ENCODE measurements at regions not wholly inside any gene's neighbourhood (a gene's known extent, or its start where the extent isn't known, plus 50 kb on each side); places are given as distances from the start of the nearest gene placed in this dataset.

DNA sequence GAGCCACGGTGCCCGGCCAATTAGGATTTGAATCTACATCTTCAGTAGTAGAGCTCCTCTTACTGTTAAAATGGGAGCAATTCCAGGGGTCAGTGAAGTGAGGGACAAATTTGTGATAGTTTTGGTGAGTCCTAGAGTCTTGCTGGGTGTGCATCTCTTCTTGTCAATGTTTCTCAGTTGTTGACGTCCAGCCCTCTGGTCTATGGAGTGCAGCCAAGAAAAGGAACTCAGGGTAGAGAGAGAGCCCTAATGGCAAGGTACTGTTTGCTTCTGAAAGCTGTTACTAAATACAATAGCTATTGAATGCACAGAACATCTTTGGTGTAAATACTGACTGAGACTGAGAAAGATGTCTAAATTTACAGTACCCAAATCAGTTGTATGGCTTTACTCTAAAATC is 282.5 kb upstream of the SALL1 start:
- H3K9me3 Mint-ChIP-seq = peaks cover 11% of the 10 kb centered on the region

DNA sequence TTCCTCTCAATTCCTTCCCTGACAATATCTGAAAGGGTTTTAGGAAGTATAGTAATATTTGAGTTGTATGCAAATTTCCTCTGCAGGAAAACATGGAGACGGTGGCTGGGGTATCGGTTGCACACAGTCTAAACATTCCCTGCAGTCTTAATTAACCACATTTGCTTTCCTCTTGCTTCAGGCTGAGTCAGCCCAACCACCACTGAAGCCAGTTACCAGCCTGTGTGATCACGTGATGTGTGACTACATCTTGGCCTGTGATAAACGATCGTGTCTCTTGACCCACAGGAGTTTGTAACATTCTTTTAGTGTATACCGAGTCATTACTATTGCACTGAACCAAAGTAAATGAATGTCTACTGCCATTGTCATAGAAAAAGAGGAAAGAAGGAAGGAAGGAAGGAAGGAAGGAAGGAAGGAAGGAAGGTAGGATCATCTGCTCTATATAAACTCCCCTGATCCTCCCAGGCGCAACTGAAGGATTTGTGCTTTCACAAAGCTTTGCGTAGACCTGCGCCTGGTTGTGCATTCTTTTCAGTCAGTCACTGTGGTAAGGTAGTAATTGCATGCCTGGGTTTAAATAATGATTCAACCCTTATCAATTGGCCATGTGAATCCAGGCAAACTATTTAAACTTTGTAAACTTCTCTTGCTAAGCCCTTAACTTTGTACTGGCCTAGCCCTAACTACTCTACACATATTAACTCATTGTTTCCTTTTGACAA is 280.6 kb upstream of the SALL1 start:
- Mint-ChIP-seq H3K4me3 (no peak overlapping the region), H3K27ac (ENCODE audit: low read depth) (no peak overlapping the region), H3K4me1 (no peaks in the 10 kb centered on the region), H3K36me3 (ENCODE audit: insufficient read depth) (no peaks in the 10 kb centered on the region), H3K27me3 (no peaks in the 10 kb centered on the region), H3K9me3 (peaks cover 17% of the 10 kb centered on the region)
- DNase-seq (ENCODE audit: low spot score in 2 of 2) (no peak), ATAC-seq (replicated peaks; ENCODE audit: extremely low read depth, poor library complexity, severe bottlenecking) (no peak)

More for the DNA sequence above, 282.5 kb upstream of the SALL1 start:
- Mint-ChIP-seq H3K36me3 (ENCODE audit: insufficient read depth) (no peaks in the 10 kb centered on the region), H3K4me3 (no peak overlapping the region), H3K27ac (ENCODE audit: low read depth) (no peak overlapping the region), H3K4me1 (no peaks in the 10 kb centered on the region), H3K27me3 (no peaks in the 10 kb centered on the region)
- no peak for DNase-seq (ENCODE audit: low spot score in 2 of 2)
- no peak for ATAC-seq (replicated peaks; ENCODE audit: extremely low read depth, poor library complexity, severe bottlenecking)

DNA sequence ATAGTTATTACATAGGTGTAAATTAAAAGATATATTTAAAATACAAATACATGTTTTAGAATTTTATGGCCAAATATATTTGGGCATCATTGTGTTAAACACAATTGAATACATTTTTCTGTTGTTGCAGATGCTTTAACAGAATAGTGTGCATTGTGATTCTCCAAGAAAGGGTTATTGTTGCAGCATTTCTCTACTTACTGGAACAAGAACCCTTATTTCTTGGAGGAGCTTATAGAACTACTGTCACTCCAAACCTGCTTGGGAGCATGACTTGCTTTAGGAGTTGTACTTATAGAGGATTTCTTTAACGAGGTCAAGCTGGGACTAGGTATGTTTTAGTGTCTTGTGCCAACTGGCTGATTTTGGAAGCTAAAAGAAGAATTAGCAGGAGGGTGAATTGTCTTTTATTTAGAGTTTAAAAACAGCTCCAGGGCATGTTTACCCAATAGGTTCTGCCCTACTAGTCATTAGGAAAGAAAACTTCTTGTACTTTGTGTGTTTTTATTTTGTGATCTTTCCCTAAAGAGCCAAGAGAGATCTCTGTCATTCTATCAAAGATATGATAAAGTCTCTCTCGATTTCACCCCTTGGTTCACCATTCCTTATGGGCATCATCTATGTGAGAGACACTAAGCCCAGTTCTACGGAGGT is 279.8 kb upstream of the SALL1 start:
- H3K27ac Mint-ChIP-seq (ENCODE audit: low read depth) = no peak overlapping the region
- H3K4me1 Mint-ChIP-seq = no peaks in the 10 kb centered on the region
- no peak overlapping the region for H3K4me3 Mint-ChIP-seq
- ATAC-seq (replicated peaks; ENCODE audit: extremely low read depth, poor library complexity, severe bottlenecking) (no peak), DNase-seq (ENCODE audit: low spot score in 2 of 2) (no peak)
- no peaks in the 10 kb centered on the region for H3K36me3 Mint-ChIP-seq (ENCODE audit: insufficient read depth)
- H3K9me3 Mint-ChIP-seq = peaks cover 17% of the 10 kb centered on the region
- H3K27me3 Mint-ChIP-seq = no peaks in the 10 kb centered on the region

DNA sequence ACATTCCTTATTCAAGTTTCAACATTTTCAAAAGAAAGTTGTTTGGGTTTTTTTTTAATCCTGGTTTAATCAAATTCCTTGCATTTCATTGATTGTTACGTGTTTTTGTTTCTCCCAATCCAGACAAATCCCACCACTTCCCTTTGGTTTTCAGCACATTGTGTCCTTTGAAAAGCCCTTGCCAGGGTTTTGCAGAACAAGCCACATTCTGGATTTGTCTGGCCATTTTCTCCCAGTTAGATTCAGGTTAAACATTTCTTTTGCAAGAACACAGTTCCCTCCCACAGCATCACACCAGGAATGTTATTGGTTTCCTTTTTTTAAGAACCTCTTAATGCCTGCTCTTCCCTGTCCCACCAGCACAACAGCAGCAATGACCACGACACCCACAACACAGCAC is 278.0 kb upstream of the SALL1 start:
- no peaks in the 10 kb centered on the region for H3K27me3 Mint-ChIP-seq
- no peaks in the 10 kb centered on the region for H3K36me3 Mint-ChIP-seq (ENCODE audit: insufficient read depth)
- H3K27ac Mint-ChIP-seq (ENCODE audit: low read depth) = no peak overlapping the region
- no peak for DNase-seq (ENCODE audit: low spot score in 2 of 2)
- ATAC-seq (replicated peaks; ENCODE audit: extremely low read depth, poor library complexity, severe bottlenecking) = no peak
- no peak overlapping the region for H3K4me3 Mint-ChIP-seq
- H3K9me3 Mint-ChIP-seq = peaks cover 17% of the 10 kb centered on the region
- no peaks in the 10 kb centered on the region for H3K4me1 Mint-ChIP-seq

DNA sequence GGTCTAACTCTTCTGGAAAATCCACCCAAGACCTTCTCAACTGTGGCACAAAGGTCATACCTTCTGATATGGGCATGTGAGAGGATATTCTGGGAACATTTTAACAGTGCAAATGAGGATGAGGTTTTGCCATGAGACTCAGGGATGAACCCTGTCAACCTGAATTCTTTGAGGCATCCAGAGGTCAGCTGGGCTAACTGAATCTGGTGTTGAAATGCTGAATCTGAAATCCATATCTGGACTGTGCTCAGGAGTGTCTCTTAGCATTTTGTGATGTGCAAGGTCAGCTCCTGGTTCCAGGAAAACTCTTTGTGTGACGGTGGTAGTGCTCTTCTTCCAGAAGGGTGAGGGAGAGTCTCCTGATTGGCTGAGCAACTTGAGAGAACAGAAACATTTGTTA is 276.0 kb upstream of the SALL1 start:
- DNase-seq (ENCODE audit: low spot score in 2 of 2) (no peak), ATAC-seq (replicated peaks; ENCODE audit: extremely low read depth, poor library complexity, severe bottlenecking) (no peak)
- Mint-ChIP-seq H3K36me3 (ENCODE audit: insufficient read depth) (no peaks in the 10 kb centered on the region), H3K4me3 (no peak overlapping the region), H3K27me3 (no peaks in the 10 kb centered on the region), H3K4me1 (no peaks in the 10 kb centered on the region), H3K9me3 (peaks cover 22% of the 10 kb centered on the region), H3K27ac (ENCODE audit: low read depth) (no peak overlapping the region)

DNA sequence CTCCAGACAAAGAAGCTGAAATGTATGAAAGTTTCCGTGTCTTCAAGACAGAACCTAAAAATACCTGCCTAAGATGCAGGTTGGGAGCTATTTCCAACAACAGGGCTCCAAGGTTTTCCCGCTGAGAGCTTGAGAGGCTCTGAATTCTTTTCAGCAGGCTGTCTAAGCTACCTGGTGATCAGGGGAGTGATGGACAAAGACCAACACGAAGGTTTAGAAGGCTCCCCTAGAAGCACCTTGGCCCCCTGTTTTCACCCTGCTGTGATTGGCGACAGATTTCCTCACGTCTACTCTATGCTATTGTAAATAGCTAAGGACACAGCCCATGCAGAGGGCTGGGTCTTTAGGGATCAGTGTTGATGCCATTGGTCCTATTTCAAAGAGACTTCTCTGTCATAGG is 275.2 kb upstream of the SALL1 start:
- Mint-ChIP-seq H3K27me3 (no peaks in the 10 kb centered on the region), H3K36me3 (ENCODE audit: insufficient read depth) (no peaks in the 10 kb centered on the region), H3K4me3 (no peak overlapping the region), H3K27ac (ENCODE audit: low read depth) (no peak overlapping the region), H3K9me3 (peaks cover 17% of the 10 kb centered on the region), H3K4me1 (no peaks in the 10 kb centered on the region)
- no peak for DNase-seq (ENCODE audit: low spot score in 2 of 2)
- ATAC-seq (replicated peaks; ENCODE audit: extremely low read depth, poor library complexity, severe bottlenecking) = no peak

DNA sequence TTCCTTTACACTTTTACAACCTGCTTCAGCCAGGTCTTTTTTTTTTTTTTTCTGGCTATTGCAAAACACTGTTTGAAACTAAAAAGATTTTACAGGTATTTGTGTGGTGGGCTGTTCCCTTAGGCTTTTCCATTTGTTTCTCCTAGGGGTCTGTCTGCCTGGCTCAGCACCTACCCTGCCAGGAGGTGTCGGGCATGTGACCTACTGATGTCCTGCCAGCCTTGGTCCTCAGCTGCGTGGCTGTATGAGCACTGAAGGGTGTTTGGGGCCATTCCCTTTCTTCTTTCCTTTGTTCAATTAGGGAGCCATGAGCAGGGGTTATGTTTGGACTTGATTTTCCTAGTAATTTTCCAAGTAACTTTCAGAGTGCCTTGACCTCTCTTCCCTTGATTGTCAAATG is 269.2 kb upstream of the SALL1 start:
- no peak overlapping the region for H3K4me3 Mint-ChIP-seq
- no peak overlapping the region for H3K27ac Mint-ChIP-seq (ENCODE audit: low read depth)
- H3K9me3 Mint-ChIP-seq = peaks cover 10% of the 10 kb centered on the region
- ATAC-seq (replicated peaks; ENCODE audit: extremely low read depth, poor library complexity, severe bottlenecking) = no peak
- no peak for DNase-seq (ENCODE audit: low spot score in 2 of 2)
- no peaks in the 10 kb centered on the region for H3K36me3 Mint-ChIP-seq (ENCODE audit: insufficient read depth)
- no peaks in the 10 kb centered on the region for H3K27me3 Mint-ChIP-seq
- no peaks in the 10 kb centered on the region for H3K4me1 Mint-ChIP-seq

DNA sequence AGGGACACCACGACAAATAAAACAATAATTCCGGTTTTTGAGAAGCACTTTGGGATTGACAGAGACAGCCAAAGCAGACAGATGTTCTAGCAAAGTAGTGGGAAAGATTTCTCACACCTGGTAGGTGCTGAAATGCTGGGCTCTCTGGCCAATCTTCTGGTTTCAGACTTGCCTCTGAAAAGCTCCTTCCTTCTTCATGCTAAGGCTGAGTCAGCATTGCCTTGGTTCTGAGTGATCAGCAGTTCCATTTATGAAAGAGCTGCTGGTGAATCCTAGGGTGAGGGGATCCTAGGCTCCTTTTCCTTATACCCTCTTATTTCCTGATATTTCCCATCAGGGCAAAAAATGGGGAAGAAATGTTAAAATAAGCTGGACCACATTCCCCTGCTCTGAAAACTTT is 268.7 kb upstream of the SALL1 start:
- Mint-ChIP-seq H3K4me3 (no peak overlapping the region), H3K36me3 (ENCODE audit: insufficient read depth) (no peaks in the 10 kb centered on the region), H3K27ac (ENCODE audit: low read depth) (no peak overlapping the region), H3K27me3 (no peaks in the 10 kb centered on the region), H3K4me1 (no peaks in the 10 kb centered on the region), H3K9me3 (peaks cover 10% of the 10 kb centered on the region)
- no peak for DNase-seq (ENCODE audit: low spot score in 2 of 2)
- ATAC-seq (replicated peaks; ENCODE audit: extremely low read depth, poor library complexity, severe bottlenecking) = no peak

DNA sequence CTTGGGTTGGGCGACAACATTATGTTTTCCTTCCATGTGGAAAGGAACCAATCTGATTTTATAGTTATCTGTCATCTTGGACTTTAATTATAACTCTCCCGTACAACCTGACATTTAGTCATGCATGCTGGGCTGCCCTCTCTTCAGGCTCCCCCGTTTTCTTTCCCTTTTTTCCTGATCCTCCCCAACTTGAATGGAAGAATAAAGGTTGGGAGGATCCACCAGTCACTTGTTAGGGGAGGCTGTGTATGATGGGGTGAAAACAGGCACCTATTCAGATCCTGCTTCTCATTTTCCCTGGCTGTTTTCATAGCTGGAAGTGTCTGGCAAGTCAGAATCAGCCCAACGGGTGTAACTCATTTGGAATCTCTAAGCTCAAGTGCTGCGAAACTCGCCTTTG is 267.2 kb upstream of the SALL1 start:
- ATAC-seq (replicated peaks; ENCODE audit: extremely low read depth, poor library complexity, severe bottlenecking) (no peak), DNase-seq (ENCODE audit: low spot score in 2 of 2) (no peak)
- Mint-ChIP-seq H3K4me3 (no peak overlapping the region), H3K4me1 (no peaks in the 10 kb centered on the region), H3K27me3 (no peaks in the 10 kb centered on the region), H3K27ac (ENCODE audit: low read depth) (no peak overlapping the region), H3K36me3 (ENCODE audit: insufficient read depth) (no peaks in the 10 kb centered on the region), H3K9me3 (peaks cover 10% of the 10 kb centered on the region)

DNA sequence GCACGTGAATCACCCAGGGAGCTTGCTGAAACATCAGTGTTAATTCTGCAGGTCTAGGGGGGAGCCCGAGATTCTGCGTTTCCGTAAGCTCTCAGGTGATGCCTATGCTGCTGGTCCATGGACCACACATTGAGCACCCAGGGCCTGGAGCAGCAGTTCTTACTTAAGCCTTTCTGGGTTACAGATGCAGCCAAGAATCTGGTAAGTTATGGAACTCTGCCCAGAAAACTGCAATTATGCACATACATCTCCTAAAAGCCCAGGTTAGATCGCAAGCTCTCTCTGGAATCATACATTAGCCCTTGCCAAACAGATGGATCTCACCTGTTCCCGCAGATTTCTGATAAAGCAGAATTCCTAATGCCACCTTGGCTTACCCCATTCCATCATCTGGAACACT is 265.9 kb upstream of the SALL1 start:
- H3K4me3 Mint-ChIP-seq = no peak overlapping the region
- H3K36me3 Mint-ChIP-seq (ENCODE audit: insufficient read depth) = no peaks in the 10 kb centered on the region
- peaks cover 5% of the 10 kb centered on the region for H3K9me3 Mint-ChIP-seq
- no peaks in the 10 kb centered on the region for H3K4me1 Mint-ChIP-seq
- H3K27me3 Mint-ChIP-seq = no peaks in the 10 kb centered on the region
- no peak overlapping the region for H3K27ac Mint-ChIP-seq (ENCODE audit: low read depth)
- DNase-seq (ENCODE audit: low spot score in 2 of 2) = no peak
- no peak for ATAC-seq (replicated peaks; ENCODE audit: extremely low read depth, poor library complexity, severe bottlenecking)

DNA sequence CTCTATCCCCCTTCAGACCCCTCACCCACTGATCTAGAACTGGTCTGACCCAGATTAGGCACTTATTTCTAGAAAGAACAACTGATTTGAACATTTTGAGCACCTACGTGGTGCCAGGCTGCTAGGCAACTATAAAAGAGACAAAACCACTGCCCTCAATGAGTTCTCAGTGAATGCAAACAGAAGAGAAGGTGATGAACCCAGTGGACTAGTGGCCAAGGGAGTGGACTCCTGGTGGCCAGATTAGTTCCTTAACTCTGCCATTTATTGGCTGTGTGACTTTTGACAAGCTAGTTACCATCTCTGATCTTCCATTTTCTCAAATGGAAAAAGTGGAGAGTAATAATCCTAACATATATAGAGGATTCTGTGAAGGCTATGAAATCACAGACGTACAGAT is 259.1 kb upstream of the SALL1 start:
- no peaks in the 10 kb centered on the region for H3K4me1 Mint-ChIP-seq
- no peak for ATAC-seq (replicated peaks; ENCODE audit: extremely low read depth, poor library complexity, severe bottlenecking)
- no peak overlapping the region for H3K4me3 Mint-ChIP-seq

DNA sequence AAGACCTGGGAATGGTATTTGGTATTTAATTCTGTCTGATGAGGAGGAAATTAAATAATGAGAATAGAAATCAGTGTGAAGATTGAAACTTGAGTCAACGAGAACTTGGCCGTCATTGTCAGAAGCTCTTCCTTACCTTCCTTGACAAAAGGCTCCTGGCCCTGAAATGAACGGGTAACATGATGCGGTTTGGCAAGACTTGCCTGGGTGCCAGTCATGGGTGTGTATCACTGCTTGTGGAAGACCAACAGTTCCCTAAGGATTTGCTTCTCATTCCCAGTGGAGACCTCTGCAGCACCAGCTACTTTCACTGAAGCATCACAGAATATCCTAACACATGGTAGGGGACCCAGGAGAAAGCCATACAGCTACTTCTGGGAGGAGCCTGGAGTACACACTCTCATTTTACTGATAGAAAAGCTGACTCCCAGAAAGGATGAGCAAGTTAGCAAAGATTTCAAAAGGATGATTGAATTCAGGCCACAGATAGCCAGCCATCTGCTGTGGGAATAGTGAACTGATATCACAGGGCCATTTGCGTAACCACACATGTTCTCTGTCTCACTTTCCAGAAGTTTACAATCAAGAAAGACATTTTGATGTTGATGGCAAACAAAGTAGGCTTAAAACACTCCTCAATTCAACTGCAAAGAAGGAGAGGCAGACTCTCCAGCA is 258.1 kb upstream of the SALL1 start:
- no peak overlapping the region for H3K27ac Mint-ChIP-seq (ENCODE audit: low read depth)
- DNase-seq (ENCODE audit: low spot score in 2 of 2) = no peak
- no peaks in the 10 kb centered on the region for H3K4me1 Mint-ChIP-seq
- H3K27me3 Mint-ChIP-seq = no peaks in the 10 kb centered on the region
- H3K4me3 Mint-ChIP-seq = no peak overlapping the region
- no peaks in the 10 kb centered on the region for H3K36me3 Mint-ChIP-seq (ENCODE audit: insufficient read depth)
- H3K9me3 Mint-ChIP-seq = peaks cover 15% of the 10 kb centered on the region
- no peak for ATAC-seq (replicated peaks; ENCODE audit: extremely low read depth, poor library complexity, severe bottlenecking)

More for the DNA sequence above, 259.1 kb upstream of the SALL1 start:
- Mint-ChIP-seq H3K36me3 (ENCODE audit: insufficient read depth) (no peaks in the 10 kb centered on the region), H3K9me3 (peaks cover 10% of the 10 kb centered on the region), H3K27ac (ENCODE audit: low read depth) (no peak overlapping the region), H3K27me3 (no peaks in the 10 kb centered on the region)
- no peak for DNase-seq (ENCODE audit: low spot score in 2 of 2)

DNA sequence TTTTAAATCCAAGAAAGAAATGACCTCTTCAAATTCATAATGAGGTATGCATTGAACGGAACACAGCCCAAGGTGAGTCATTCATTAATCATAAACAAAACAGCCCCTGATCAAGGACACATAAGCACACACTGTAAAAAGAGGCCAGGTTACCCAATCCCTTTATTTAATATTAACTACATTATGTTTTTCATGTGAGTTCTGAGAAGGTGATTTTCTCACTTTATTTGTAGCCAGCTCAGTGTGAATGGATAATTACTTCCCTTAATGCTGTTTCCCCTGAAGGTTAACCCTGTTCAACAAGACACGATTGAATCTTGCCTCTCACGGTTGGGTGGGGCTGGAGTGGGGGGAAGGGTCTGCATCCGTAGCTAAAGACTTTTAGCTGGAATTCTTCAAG is 257.3 kb upstream of the SALL1 start:
- H3K4me3 Mint-ChIP-seq = no peak overlapping the region
- H3K4me1 Mint-ChIP-seq = no peaks in the 10 kb centered on the region
- no peak overlapping the region for H3K27ac Mint-ChIP-seq (ENCODE audit: low read depth)
- DNase-seq (ENCODE audit: low spot score in 2 of 2) = no peak
- H3K36me3 Mint-ChIP-seq (ENCODE audit: insufficient read depth) = no peaks in the 10 kb centered on the region
- H3K27me3 Mint-ChIP-seq = no peaks in the 10 kb centered on the region
- H3K9me3 Mint-ChIP-seq = peaks cover 20% of the 10 kb centered on the region
- ATAC-seq (replicated peaks; ENCODE audit: extremely low read depth, poor library complexity, severe bottlenecking) = no peak

All from central memory CD8-positive, alpha-beta T cell (primary cell).